Mammary epithelial cell (primary cell): ENCODE measurements at regions not wholly inside any gene's neighbourhood (a gene's known extent, or its start where the extent isn't known, plus 50 kb on each side); places are given as distances from the start of the nearest gene placed in this dataset.

Source experiments
- EZH2 ChIP-seq: IDR thresholded peaks from 2 replicates; pipeline ENCODE4 v1.6.1; 2012; ENCODE audit warnings: low read length, inconsistent platforms, borderline replicate concordance
- TF ChIP-seq, protein P1 (sequence below), 2 donors: IDR thresholded peaks in 1 of 2; conservative IDR thresholded peaks in 1 of 2; 2 replicates each; pipeline ENCODE4 v1.5.1; 2011 to 2012; ENCODE audit warnings: inconsistent platforms in 2 of 2, low read length in 2 of 2, mild to moderate bottlenecking in 2 of 2, control low read depth in 1 of 2, low read depth in 1 of 2; ENCODE audit not compliant: insufficient read depth in 1 of 2; ENCODE audit errors: extremely low read depth in 1 of 2

DNA sequence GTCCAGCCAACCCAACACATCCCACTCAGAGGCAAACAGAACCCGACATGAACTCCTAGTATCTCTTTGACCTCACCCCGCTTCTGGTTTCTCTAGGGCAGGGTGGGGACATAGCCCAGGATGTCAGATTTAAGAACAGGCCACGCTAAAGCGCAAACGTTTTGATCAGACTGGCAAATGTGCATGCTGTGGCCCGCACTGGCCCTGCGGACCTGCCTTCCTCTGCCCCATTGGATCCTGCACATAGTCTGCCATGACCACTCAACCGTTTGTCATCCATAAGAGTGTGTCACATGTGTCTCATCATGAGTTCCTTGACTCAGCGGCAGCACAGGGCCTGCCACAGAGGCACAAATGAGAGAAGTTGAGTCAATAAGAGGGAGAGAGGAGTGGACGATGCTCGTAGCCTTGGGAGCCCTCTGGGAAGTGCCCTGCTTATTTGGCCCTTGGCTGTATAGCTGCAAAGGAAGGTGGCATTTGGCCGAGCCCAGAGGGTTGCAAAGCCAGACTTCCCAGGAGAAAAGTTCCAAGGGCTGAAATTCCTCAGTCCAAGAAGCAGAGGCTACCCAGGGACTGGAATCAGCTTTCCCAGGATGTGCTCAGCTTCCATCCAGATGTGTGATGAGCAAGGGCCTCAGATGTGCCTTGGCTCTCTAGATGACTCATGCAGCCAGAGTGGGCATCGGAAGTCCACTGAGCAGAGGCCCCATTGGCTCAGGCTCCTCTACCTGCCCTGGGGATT is 55.5 kb upstream of the SLCO2A1 start:
- TF ChIP-seq, protein P1, sequence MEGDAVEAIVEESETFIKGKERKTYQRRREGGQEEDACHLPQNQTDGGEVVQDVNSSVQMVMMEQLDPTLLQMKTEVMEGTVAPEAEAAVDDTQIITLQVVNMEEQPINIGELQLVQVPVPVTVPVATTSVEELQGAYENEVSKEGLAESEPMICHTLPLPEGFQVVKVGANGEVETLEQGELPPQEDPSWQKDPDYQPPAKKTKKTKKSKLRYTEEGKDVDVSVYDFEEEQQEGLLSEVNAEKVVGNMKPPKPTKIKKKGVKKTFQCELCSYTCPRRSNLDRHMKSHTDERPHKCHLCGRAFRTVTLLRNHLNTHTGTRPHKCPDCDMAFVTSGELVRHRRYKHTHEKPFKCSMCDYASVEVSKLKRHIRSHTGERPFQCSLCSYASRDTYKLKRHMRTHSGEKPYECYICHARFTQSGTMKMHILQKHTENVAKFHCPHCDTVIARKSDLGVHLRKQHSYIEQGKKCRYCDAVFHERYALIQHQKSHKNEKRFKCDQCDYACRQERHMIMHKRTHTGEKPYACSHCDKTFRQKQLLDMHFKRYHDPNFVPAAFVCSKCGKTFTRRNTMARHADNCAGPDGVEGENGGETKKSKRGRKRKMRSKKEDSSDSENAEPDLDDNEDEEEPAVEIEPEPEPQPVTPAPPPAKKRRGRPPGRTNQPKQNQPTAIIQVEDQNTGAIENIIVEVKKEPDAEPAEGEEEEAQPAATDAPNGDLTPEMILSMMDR (conservative IDR thresholded peaks at IDR 0.05 in 1 of 2, IDR thresholded peaks at IDR 0.05 in 1 of 2; ENCODE audit: extremely low read depth in 1 of 2, insufficient read depth in 1 of 2, low read depth in 1 of 2, low read length in 2 of 2) = no peak
- TF ChIP-seq EZH2 = no peak
